Panc1 (cell line): ENCODE measurements at regions not wholly inside any gene's neighbourhood (a gene's known extent, or its start where the extent isn't known, plus 50 kb on each side); places are given as distances from the start of the nearest gene placed in this dataset.

Source experiments
- POLR2AphosphoS5 ChIP-seq: IDR thresholded peaks from 2 replicates; pipeline ENCODE4 v1.6.1; 2012; ENCODE audit warnings: mild to moderate bottlenecking, low read depth, low read length, moderate library complexity
- SIN3A ChIP-seq: IDR thresholded peaks from 2 replicates; pipeline ENCODE4 v1.6.1; 2012; ENCODE audit warnings: low read depth, mild to moderate bottlenecking, low read length, moderate library complexity, borderline replicate concordance; ENCODE audit not compliant: insufficient read depth
- TCF7L2 ChIP-seq: IDR thresholded peaks from 2 replicates; pipeline ENCODE4 v1.6.1; 2011; ENCODE audit warnings: mild to moderate bottlenecking, low read depth, low read length, inconsistent platforms
- TF ChIP-seq, protein P1 (sequence below): fragments of 450-650 bp; IDR thresholded peaks from 2 replicates; pipeline ENCODE4 v1.5.1; 2017; ENCODE audit warnings: mild to moderate bottlenecking
- TF ChIP-seq, protein P2 (sequence below), 2 experiments: IDR thresholded peaks; 2 replicates each; pipeline ENCODE4 v1.6.1; 2011 to 2012; ENCODE audit warnings: low read depth in 2 of 2, control low read depth in 1 of 2, low read length in 1 of 2, mild to moderate bottlenecking in 1 of 2, moderate library complexity in 1 of 2; ENCODE audit not compliant: insufficient read depth in 1 of 2

DNA sequence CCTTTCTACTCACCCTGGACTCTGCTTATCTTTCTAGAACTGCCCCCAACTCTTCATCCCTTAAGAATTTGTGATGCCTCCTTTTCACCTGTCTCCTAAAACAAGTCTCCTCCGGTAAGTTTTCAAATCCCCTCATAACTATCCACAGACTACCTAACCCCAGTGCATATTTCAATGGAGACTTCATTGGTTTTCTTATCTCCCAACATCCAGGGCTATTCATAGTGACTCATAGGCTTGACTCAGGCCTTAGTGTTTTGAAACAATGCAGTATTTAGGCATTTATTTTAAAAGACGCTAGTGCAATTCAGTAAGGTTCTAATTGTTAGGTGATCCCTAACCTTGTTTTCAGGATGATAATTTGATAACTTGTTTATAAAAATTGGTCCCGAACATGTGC is 399.2 kb downstream of the CPS1 start:
- TF ChIP-seq, protein P1, sequence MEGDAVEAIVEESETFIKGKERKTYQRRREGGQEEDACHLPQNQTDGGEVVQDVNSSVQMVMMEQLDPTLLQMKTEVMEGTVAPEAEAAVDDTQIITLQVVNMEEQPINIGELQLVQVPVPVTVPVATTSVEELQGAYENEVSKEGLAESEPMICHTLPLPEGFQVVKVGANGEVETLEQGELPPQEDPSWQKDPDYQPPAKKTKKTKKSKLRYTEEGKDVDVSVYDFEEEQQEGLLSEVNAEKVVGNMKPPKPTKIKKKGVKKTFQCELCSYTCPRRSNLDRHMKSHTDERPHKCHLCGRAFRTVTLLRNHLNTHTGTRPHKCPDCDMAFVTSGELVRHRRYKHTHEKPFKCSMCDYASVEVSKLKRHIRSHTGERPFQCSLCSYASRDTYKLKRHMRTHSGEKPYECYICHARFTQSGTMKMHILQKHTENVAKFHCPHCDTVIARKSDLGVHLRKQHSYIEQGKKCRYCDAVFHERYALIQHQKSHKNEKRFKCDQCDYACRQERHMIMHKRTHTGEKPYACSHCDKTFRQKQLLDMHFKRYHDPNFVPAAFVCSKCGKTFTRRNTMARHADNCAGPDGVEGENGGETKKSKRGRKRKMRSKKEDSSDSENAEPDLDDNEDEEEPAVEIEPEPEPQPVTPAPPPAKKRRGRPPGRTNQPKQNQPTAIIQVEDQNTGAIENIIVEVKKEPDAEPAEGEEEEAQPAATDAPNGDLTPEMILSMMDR, result no peak
- TF ChIP-seq TCF7L2 (no peak), POLR2AphosphoS5 (no peak), SIN3A (no peak)
- TF ChIP-seq, protein P2, sequence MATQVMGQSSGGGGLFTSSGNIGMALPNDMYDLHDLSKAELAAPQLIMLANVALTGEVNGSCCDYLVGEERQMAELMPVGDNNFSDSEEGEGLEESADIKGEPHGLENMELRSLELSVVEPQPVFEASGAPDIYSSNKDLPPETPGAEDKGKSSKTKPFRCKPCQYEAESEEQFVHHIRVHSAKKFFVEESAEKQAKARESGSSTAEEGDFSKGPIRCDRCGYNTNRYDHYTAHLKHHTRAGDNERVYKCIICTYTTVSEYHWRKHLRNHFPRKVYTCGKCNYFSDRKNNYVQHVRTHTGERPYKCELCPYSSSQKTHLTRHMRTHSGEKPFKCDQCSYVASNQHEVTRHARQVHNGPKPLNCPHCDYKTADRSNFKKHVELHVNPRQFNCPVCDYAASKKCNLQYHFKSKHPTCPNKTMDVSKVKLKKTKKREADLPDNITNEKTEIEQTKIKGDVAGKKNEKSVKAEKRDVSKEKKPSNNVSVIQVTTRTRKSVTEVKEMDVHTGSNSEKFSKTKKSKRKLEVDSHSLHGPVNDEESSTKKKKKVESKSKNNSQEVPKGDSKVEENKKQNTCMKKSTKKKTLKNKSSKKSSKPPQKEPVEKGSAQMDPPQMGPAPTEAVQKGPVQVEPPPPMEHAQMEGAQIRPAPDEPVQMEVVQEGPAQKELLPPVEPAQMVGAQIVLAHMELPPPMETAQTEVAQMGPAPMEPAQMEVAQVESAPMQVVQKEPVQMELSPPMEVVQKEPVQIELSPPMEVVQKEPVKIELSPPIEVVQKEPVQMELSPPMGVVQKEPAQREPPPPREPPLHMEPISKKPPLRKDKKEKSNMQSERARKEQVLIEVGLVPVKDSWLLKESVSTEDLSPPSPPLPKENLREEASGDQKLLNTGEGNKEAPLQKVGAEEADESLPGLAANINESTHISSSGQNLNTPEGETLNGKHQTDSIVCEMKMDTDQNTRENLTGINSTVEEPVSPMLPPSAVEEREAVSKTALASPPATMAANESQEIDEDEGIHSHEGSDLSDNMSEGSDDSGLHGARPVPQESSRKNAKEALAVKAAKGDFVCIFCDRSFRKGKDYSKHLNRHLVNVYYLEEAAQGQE (IDR thresholded peaks at IDR 0.05; ENCODE audit: insufficient read depth in 1 of 2, low read depth in 2 of 2, low read length in 1 of 2), result no peak
